Left cardiac atrium (tissue), 4 donors: ENCODE measurements at regions not wholly inside any gene's neighbourhood (a gene's known extent, or its start where the extent isn't known, plus 50 kb on each side); places are given as distances from the start of the nearest gene placed in this dataset.
A peak's percentile ranks its signal among the peaks of the same experiment; 100 is the strongest.
"Not testable (repeated sequence)": the region's sequence is repeated elsewhere in the genome, so short reads cannot be mapped to it uniquely, and the experiment has no call there.

ENCODE experiments used
- ATAC-seq, 2 donors: fragments of 200-7000 bp; cut with Tn5 transposase; one replicate each; pipeline ENCODE4 v1.9.1; 2020; ENCODE audit warnings: mild to moderate bottlenecking in 2 of 2, moderate library complexity in 2 of 2
- DNase-seq: peaks from one replicate; pipeline ENCODE4 v3.0.0-alpha.2; 2020
- intact Hi-C, 2 donors: fragments of 100-400 bp; cut with DNase I; formaldehyde crosslinking; loops; one replicate each; pipeline versions ENCODE4 v1.14.1 to v1.15.1; 2022 to 2023
- donor health status: DM: no; HTN: yes; CAD: no.
- donor health status: DM: no; HTN: yes; CAD: no; lungs with severe emphysema.
- donor health status: DM: yes; HTN: yes; CAD: no.
- donor health status: Dilated cardiomyopathy.

DNA sequence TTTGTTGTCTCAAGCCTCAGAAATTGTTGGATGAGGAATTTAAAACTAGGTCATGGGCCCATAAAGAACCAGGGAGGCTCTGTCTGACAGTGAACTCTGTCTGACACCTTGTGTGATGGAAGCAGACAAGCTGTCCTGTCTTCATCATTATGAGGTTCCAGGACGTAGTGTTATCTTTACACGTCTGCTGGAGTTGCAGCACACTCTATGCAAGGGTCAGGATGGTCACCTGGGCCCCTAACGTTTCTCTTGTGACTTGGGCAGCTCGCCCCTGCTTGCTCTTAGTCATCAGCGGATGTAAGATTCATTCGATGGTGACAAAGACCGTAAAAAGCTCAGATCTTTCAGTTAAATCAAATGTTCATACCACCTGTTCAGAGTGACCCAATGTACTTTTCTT, 92.0 kb upstream of the ADGRG2 start:
- DNase-seq (no peak), ATAC-seq (no peak)
- intact Hi-C loops = no loop called here

- intact Hi-C loops = no loop called here
- ATAC-seq (no peak), DNase-seq (no peak)
Measured at GRCh38 chrX:19225909-19226308, 103.6 kb upstream of the ADGRG2 start.

GRCh38 chrX:19229896-19230295, 107.6 kb upstream of the ADGRG2 start:
- DNase-seq, ATAC-seq, intact Hi-C loops: not testable (repeated sequence)

- intact Hi-C loops = no loop called here
- ATAC-seq (peak in 1 of 2 donors; percentile 27), DNase-seq (no peak)
Measured at GRCh38 chrX:19237901-19238300, 105.8 kb upstream of the PDHA1 start.

GRCh38 chrX:19243431-19243830, 100.3 kb upstream of the PDHA1 start:
- intact Hi-C loops = no loop called here
- ATAC-seq (no peak), DNase-seq (no peak)

- ATAC-seq, intact Hi-C loops, DNase-seq: not testable (repeated sequence)
Measured at GRCh38 chrX:19244921-19245320, 98.8 kb upstream of the PDHA1 start.

GRCh38 chrX:19245711-19246269, 97.9 kb upstream of the PDHA1 start:
- DNase-seq (no peak), ATAC-seq (no peak)
- intact Hi-C loops = no loop called here

DNA sequence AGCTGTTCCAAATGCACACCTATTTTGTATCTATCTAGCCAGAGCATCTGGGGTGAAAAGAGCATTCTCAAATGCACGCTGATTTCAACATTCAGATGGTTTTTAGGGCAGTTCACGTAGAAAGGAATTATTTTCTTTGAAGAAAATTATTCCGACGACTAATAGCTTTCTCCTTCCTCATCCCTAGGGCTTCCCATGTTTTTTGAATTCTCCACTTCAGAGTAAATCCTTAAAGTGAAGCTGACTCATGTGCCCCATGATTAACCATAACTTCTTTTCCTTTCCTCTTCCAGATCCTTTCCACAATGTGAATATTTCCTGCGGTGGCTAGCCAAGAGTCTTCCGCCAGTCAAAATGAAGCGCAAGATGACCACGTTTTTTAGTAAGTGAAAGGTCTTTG, 86.7 kb upstream of the PDHA1 start:
- DNase-seq = no peak
- no peak for ATAC-seq
- intact Hi-C loops = no loop called here

GRCh38 chrX:19261026-19261425, 82.7 kb upstream of the PDHA1 start:
- DNase-seq, intact Hi-C loops, ATAC-seq: not testable (repeated sequence)

DNA sequence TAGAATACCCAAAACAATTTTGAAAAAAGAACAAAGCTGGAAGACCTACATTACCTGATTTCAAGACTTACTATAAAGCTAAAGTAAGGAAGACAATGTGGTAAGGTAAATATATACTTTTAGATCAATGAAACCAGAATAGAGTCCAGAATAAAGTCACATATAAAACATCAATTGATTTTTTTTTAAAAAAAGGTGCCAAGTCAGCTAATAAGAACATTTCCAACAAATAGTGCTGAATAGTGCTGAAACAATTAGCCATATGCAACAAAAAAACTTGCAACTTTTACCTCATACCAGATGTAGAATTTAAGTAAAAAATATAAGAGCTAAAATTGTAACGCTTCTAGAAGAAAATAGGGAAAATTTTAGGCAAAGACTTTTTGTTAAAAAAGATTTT, 73.0 kb upstream of the PDHA1 start:
- ATAC-seq = no peak
- intact Hi-C loops = no loop called here

DNA sequence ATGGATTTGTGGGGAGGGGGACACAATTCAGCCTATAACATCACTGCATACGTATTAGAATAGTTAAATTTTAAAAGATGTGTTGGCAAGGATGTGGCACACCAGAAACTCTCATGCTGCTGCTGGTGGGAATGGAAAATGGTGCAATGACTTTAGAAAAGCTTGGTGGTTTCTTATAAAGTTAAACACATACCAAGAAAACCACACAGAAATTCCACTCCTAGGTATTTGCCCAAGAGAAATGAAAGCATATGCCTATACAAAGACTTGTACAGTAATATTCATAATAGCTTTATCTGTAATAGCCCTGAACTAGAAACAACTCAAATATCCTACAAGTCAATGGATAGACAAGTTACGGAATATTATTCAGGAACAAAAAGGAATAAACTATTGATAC, 71.3 kb upstream of the PDHA1 start:
- intact Hi-C loops = no loop called here
- ATAC-seq (no peak), DNase-seq (no peak)

More for the DNA sequence above, 73.0 kb upstream of the PDHA1 start:
- no peak for DNase-seq

DNA sequence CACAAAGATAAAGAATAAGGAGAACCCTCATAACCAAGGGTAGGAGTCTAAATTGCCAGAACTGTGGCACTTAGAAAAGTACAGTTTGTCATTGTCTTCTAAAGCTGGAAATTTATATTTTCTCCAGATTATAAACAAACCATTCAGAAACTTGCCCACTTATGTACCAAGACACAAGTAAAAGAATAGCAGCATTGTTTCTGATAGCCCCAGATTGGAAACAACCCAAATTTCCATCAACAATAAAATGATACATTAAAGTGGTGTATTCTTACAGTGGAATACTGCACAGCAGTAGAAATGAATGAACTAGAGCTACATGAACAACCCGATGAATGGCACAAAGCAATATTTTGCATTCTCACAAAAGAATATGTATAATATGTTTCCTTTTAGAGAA, 63.1 kb upstream of the PDHA1 start:
- DNase-seq (no peak), ATAC-seq (no peak)
- intact Hi-C loops = no loop called here

GRCh38 chrX:19281256-19281655, 62.5 kb upstream of the PDHA1 start:
- no peak for DNase-seq
- ATAC-seq = no peak
- intact Hi-C loops = no loop called here

DNA sequence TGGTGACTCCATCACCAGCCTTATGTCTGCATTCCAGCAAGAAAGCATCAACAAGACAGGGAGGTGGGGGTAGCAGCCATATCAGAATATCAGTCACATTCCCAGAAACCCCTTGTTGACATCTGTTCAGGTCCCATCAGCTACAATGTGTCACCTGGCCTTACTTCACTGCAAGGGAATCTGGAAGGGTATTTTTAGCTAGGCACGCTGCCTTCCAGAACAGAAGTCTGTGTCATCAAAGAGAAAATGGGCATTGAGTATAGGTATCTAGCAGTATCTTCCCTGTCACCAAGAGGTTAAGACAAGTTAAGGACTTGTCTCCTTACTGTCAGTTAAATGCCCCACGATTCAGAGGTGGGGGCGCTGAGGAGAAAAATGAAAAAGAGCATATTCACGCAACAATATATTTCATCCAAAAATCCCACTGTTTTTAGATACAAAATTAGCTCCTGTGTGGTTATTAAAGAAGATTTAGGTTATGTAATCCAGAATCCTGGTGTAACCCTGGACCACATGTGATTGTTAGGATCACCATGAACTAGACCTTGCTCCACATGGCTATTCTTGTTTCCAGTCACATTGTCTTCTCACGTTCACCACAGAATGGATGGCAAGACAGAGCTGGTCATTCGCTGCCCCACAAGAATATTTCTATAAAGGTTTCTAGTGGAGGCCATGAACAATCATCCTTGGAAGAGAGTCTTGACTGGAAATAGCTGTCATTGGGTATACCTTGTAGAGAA, 60.0 kb upstream of the PDHA1 start:
- DNase-seq (no peak), ATAC-seq (no peak)
- intact Hi-C loops = no loop called here

DNA sequence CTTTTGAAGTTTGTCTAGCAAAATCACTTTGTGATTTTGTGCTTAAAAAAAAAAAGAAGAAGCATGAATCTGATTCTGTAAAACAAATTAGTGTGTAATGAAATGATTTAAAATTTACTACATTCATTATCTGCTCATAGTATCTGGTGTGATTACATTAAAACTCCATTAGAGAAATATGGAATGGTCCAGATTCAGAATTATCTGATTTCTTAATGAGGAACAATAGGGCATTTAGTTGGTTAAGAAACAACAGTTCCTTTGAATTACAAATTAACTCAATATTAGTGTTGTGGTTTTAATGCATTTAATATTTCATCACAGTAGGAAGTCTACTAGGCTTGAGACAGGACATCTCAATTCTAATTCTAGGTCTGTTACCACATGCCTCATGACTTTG, 57.9 kb upstream of the PDHA1 start:
- intact Hi-C loops = no loop called here
- ATAC-seq (no peak), DNase-seq (no peak)

- intact Hi-C loops = no loop called here
- ATAC-seq (no peak), DNase-seq (no peak)
Measured at GRCh38 chrX:19291086-19291485, 52.6 kb upstream of the PDHA1 start.

- intact Hi-C loops = no loop called here
- ATAC-seq (no peak), DNase-seq (no peak)
Measured at GRCh38 chrX:19293606-19294325, 50.0 kb upstream of the PDHA1 start.
